ENCODE measurements at regions not wholly inside any gene's neighbourhood (a gene's known extent, or its start where the extent isn't known, plus 50 kb on each side); places are given as distances from the start of the nearest gene placed in this dataset.

DNA sequence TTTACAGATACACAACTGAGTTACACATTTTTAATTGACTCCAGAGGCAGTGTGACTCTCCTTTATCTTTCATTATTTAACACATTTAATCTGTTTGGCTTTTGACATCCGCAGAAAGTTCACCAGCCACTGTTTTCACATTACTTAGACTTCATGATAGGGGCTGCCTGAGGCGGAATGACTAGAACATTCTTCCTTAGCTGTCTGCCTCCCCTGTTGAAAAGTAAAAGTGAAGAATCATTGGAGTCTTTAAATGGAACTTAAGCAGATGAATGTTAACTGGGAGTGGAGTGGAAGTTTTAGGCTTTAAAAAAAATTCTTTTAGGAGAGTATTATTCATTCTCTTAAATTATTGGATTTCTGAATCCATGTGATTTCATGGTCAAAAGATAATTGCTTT lies 229.2 kb upstream of the MTNR1B start:
- TF ChIP-seq EZH2 (IDR thresholded peaks at IDR 0.05; ENCODE audit: low read length), result no peak
- TF ChIP-seq, protein P1, sequence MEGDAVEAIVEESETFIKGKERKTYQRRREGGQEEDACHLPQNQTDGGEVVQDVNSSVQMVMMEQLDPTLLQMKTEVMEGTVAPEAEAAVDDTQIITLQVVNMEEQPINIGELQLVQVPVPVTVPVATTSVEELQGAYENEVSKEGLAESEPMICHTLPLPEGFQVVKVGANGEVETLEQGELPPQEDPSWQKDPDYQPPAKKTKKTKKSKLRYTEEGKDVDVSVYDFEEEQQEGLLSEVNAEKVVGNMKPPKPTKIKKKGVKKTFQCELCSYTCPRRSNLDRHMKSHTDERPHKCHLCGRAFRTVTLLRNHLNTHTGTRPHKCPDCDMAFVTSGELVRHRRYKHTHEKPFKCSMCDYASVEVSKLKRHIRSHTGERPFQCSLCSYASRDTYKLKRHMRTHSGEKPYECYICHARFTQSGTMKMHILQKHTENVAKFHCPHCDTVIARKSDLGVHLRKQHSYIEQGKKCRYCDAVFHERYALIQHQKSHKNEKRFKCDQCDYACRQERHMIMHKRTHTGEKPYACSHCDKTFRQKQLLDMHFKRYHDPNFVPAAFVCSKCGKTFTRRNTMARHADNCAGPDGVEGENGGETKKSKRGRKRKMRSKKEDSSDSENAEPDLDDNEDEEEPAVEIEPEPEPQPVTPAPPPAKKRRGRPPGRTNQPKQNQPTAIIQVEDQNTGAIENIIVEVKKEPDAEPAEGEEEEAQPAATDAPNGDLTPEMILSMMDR (optimal IDR thresholded peaks at IDR 0.05 in 1 of 3, IDR thresholded peaks at IDR 0.05 in 1 of 3, conservative IDR thresholded peaks at IDR 0.05 in 1 of 3; ENCODE audit: extremely low read depth in 1 of 3, insufficient read depth in 2 of 3, low read length in 3 of 3), result no peak

Data from keratinocyte (primary cell).